ENCODE measurements at regions not wholly inside any gene's neighbourhood (a gene's known extent, or its start where the extent isn't known, plus 50 kb on each side); places are given as distances from the start of the nearest gene placed in this dataset.

DNA sequence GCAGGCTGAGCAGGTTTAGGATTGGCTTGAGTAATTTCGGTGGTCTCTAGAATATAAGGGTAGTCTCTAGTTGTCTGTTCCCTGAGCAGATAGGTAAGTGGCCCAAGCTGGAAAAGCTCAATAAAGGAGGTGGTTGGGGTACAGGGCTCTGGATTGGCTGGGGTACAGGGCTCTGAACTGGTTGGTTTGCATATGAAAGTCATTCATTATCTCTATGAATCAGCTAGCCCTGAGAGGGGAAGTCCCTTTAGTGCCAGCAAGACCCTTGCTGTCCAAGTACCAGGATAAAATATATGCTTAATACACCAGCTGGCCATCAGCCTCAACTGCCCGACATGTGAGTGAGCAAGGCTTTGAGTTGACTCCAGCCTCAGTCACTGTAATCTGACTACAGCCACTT, 93.0 kb downstream of the ZBTB18 start:
- TF ChIP-seq CTCF (IDR thresholded peaks at IDR 0.05): no peak
- no peak for TF ChIP-seq POLR2A (IDR thresholded peaks at IDR 0.05)
